ENCODE measurements at regions not wholly inside any gene's neighbourhood (a gene's known extent, or its start where the extent isn't known, plus 50 kb on each side); places are given as distances from the start of the nearest gene placed in this dataset.

DNA sequence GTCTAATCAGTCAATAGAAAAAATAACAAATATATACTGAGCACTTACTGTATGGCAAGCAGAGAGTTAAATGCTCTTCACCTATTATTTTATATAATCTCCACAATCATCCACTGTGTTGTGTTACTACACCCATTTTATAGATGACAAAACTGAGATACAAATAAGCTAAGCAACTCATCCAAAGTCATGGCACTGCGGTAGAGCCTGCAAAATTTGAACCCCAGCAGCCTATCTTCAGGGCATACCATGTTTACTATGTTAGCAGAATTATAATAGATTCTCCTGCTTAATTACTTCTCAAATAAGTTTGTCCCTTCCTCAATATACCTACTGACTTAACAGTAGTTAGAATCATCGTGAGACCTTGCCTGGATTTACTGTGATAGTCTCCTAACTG lies 53.6 kb upstream of the PCED1B start:
- intact Hi-C loops (cut with DNase I, micrococcal nuclease) = loop anchor here in 1 of 2 donors (10.0 kb wide), 1 partner anchor 659 kb away; no protein-coding TSS in a partner anchor
- ATAC-seq = no peak

DNA sequence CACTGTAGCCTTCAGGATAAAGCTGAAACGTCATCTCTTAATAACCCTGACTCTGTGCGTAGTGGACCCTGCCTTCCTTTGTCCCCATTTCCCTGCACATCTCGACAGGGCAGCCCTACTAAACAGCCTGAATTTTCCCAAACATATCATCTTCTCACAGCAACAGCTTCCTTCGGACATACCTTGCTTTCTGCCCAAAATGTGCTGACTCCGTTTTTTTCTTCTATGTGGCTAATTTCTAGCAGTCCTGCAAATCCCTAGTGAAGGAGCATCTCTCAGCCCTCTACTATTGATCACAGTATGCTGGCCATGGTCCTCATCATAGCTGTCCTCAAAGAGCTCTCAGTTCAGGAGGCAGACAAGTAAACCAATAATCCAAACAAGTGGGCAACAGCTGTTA lies 53.1 kb upstream of the PCED1B start:
- no peak for ATAC-seq
- no peak for DNase-seq
- intact Hi-C loops (cut with DNase I, micrococcal nuclease) = loop anchor here in 1 of 2 donors (10.0 kb wide), 1 partner anchor 659 kb away; no protein-coding TSS in a partner anchor
- Histone ChIP-seq H3K4me1 (ENCODE audit: low read depth) (no peaks in the 10 kb centered on the region), H3K36me3 (ENCODE audit: low read depth) (no peaks in the 10 kb centered on the region), H3K4me3 (no peak overlapping the region), H3K9me3 (no peaks in the 10 kb centered on the region)
- TF ChIP-seq, protein P1, sequence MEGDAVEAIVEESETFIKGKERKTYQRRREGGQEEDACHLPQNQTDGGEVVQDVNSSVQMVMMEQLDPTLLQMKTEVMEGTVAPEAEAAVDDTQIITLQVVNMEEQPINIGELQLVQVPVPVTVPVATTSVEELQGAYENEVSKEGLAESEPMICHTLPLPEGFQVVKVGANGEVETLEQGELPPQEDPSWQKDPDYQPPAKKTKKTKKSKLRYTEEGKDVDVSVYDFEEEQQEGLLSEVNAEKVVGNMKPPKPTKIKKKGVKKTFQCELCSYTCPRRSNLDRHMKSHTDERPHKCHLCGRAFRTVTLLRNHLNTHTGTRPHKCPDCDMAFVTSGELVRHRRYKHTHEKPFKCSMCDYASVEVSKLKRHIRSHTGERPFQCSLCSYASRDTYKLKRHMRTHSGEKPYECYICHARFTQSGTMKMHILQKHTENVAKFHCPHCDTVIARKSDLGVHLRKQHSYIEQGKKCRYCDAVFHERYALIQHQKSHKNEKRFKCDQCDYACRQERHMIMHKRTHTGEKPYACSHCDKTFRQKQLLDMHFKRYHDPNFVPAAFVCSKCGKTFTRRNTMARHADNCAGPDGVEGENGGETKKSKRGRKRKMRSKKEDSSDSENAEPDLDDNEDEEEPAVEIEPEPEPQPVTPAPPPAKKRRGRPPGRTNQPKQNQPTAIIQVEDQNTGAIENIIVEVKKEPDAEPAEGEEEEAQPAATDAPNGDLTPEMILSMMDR (IDR thresholded peaks at IDR 0.05) = no peak

More for the DNA sequence above, 53.6 kb upstream of the PCED1B start:
- TF ChIP-seq, protein P1 (IDR thresholded peaks at IDR 0.05) = no peak
- Histone ChIP-seq H3K36me3 (ENCODE audit: low read depth) (no peaks in the 10 kb centered on the region), H3K4me1 (ENCODE audit: low read depth) (no peaks in the 10 kb centered on the region), H3K9me3 (no peaks in the 10 kb centered on the region), H3K4me3 (no peak overlapping the region)
- DNase-seq = no peak

Measured in mucosa of descending colon (tissue), 3 donors.